Breast epithelium (tissue), 3 donors: ENCODE measurements at regions not wholly inside any gene's neighbourhood (a gene's known extent, or its start where the extent isn't known, plus 50 kb on each side); places are given as distances from the start of the nearest gene placed in this dataset.

Experiments
- CTCF ChIP-seq, 3 donors: fragments of 450-650 bp; IDR thresholded peaks; one replicate each; pipeline ENCODE4 v1.5.1; 2016 to 2017; ENCODE audit warnings: antibody characterized with exemption in 3 of 3, mild to moderate bottlenecking in 3 of 3, moderate library complexity in 3 of 3
- POLR2AphosphoS5 ChIP-seq, 3 donors: sonication (generic); formaldehyde crosslinking; IDR thresholded peaks; one replicate each; pipeline ENCODE4 v1.6.1; 2017; ENCODE audit warnings: antibody characterized with exemption in 3 of 3

GRCh38 chr5:124867137-124867704 lies 120.8 kb upstream of the ZNF608 start:
- no peak for TF ChIP-seq CTCF (IDR thresholded peaks at IDR 0.05)
- no peak for TF ChIP-seq POLR2AphosphoS5 (IDR thresholded peaks at IDR 0.05)
